SK-N-MC (cell line): ENCODE measurements at regions not wholly inside any gene's neighbourhood (a gene's known extent, or its start where the extent isn't known, plus 50 kb on each side); places are given as distances from the start of the nearest gene placed in this dataset.

ENCODE experiments used
- DNase-seq: peaks from one replicate; pipeline ENCODE4 v3.0.0-alpha.2; 2011; ENCODE audit warnings: low read depth, low spot score
- H3K27ac ChIP-seq: fragments of 200-600 bp; sonication (generic); 2 replicates; pipeline ENCODE4 v1.5.1; 2016; ENCODE audit warnings: mixed run types
- H3K36me3 ChIP-seq: fragments of 200-600 bp; sonication (generic); 2 replicates; pipeline ENCODE4 v1.6.1; 2017; ENCODE audit warnings: antibody characterized with exemption, low read length, mixed read lengths; ENCODE audit not compliant: insufficient read depth
- H3K4me3 ChIP-seq: fragments of 200-600 bp; sonication (generic); 2 replicates; pipeline ENCODE4 v1.5.1; 2016
- H3K9ac ChIP-seq: fragments of 200-600 bp; sonication (generic); 2 replicates; pipeline ENCODE4 v1.8.0; 2017; ENCODE audit warnings: mixed run types, mixed read lengths; ENCODE audit not compliant: insufficient read length
- H3K9me3 ChIP-seq: fragments of 200-600 bp; sonication (generic); 2 replicates; pipeline ENCODE4 v1.6.1; 2017; ENCODE audit warnings: low read depth, mild to moderate bottlenecking, antibody characterized with exemption, low read length, moderate library complexity, mixed read lengths
- EZH2 ChIP-seq: fragments of 200-600 bp; sonication (generic); IDR thresholded peaks from one replicate; pipeline ENCODE4 v1.6.1; 2017; ENCODE audit warnings: antibody characterized with exemption
- FOXP2 ChIP-seq: optimal IDR thresholded peaks from 2 replicates; pipeline ENCODE3; 2011; ENCODE audit warnings: mild to moderate bottlenecking, moderate library complexity; ENCODE audit not compliant: insufficient read depth; ENCODE audit errors: extremely low read length, control extremely low read depth
- POLR2AphosphoS5 ChIP-seq: IDR thresholded peaks from 2 replicates; pipeline ENCODE4 v1.6.1; 2012; ENCODE audit warnings: mild to moderate bottlenecking, low read depth, low read length, borderline replicate concordance

DNA sequence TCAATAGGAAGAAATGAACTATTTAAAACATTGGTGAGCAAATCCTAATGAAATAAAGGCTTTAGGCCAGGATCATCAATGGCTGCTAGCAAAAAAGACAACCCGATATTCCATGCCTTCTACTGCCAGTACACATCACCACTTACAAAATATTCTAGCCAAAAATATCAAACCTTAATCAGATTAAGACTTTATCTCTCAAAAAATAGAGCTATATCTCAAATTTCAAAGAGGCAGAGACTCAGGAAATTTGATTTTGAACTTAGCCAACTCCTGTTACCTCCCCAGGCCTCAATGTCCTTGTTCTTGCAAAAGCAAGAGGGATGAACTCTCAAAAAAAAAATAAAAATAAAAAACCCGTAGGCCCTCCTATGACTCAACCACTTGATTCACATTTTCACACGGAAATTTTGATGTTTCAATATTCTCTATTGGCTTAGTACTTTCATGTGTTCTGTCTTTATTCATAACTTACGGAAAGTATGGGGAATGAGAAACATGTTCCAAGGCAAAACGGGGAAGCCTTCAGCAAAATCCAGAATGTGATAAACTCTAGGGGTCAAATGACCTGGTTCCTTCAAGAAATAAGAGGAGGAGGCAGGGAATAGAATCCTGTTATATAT lies 273.3 kb upstream of the ZPLD1 start:
- H3K27ac ChIP-seq: no peak overlapping the region

DNA sequence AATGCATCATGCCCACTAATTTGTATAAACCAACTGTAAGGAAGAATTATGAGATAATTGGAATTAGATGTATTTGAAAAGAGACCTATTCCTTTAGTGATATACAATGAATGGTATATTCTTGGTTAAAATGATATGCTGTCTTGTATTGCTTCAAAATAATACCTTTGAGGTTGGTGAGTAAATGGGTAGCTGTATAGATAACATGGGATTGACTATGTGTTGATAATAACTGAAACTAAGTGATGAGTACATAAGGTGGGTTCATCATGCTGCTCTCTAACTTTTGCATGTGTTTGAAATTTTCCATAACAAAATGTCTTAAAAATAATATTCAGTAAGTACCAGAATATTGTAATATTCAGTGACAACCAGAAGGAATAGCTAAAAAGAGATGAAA lies 272.6 kb upstream of the ZPLD1 start:
- no peak for DNase-seq
- no peak for TF ChIP-seq EZH2
- Histone ChIP-seq H3K9me3 (no peaks in the 10 kb centered on the region), H3K4me3 (no peak overlapping the region), H3K27ac (no peak overlapping the region), H3K36me3 (no peaks in the 10 kb centered on the region), H3K9ac (no peak overlapping the region)

More for the DNA sequence above, 273.3 kb upstream of the ZPLD1 start:
- Histone ChIP-seq H3K9ac (no peak overlapping the region), H3K9me3 (no peaks in the 10 kb centered on the region), H3K4me3 (no peak overlapping the region), H3K36me3 (no peaks in the 10 kb centered on the region)
- DNase-seq: no peak
- TF ChIP-seq FOXP2 (no peak), EZH2 (no peak), POLR2AphosphoS5 (no peak)

DNA sequence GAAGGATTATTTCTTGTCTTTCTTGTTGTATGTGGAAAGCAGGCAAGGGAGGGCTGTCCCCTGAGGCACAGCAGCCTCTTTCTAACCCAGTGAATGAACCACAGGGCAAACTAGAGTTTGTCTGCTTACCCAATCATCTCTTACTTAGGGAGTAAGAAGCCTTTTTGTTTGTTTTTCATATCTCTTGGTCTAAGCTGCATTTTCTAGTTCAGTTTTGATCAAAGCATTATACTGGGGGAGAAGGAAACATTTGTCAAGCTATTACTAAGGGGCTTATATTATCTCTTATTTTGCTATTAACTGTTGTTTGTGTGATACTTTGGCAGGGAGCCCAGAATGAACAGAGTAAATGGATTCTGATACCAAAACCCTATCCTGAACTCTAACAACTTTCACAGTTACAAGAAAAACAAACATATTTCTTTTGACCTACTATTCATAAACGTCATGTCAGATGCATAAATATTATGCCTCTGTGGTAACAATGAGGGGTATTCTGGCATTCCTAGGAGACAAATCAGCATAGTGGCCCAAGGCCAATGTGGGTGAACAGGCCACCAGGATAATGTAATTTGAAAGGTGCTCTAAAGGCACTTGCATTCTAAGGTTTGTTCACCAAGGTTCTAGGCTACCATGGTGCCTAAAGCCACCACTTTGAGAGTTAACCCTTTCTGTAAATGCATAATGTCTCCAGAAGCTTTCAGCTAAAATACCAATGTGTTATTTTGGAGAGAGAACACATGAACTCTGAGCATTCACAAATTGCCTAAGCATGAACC lies 271.6 kb upstream of the ZPLD1 start:
- H3K36me3 ChIP-seq: no peaks in the 10 kb centered on the region
- H3K9ac ChIP-seq: no peak overlapping the region
- DNase-seq: peak; percentile 50
- no peaks in the 10 kb centered on the region for H3K9me3 ChIP-seq
- TF ChIP-seq FOXP2 (no peak), EZH2 (no peak), POLR2AphosphoS5 (no peak)
- peak overlapping the region; percentile 50; the same call in 1 of the 2 replicates for H3K27ac ChIP-seq
- peak overlapping the region; percentile 18 for H3K4me3 ChIP-seq

- Histone ChIP-seq H3K9me3 (no peaks in the 10 kb centered on the region), H3K36me3 (no peaks in the 10 kb centered on the region), H3K9ac (no peak overlapping the region), H3K4me3 (no peak overlapping the region), H3K27ac (no peak overlapping the region; the same call in 1 of the 2 replicates)
- DNase-seq: no peak
- TF ChIP-seq FOXP2 (no peak), POLR2AphosphoS5 (no peak), EZH2 (no peak)
Measured at GRCh38 chr3:102163818-102164154, 271.0 kb upstream of the ZPLD1 start.

DNA sequence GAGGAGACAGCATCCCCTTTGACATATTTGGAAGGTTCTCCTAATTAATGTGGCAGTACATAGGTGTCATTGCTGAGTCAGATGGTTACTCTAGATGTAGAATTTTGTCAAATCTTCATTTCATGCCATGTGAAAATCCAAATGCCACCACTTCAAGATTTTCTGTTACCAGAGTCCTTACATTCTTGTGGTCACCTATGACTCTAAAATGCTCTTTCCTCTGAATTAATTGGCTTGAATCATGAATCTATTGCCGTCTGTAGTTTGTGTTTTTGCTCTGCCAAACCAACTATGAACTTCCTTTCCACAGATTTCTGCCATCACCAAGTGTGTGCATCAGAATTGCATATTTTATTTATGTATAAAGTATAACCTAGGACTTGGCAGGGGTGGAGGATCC lies 269.4 kb upstream of the ZPLD1 start:
- Histone ChIP-seq H3K27ac (no peak overlapping the region), H3K9ac (no peak overlapping the region), H3K9me3 (no peaks in the 10 kb centered on the region), H3K4me3 (no peak overlapping the region), H3K36me3 (no peaks in the 10 kb centered on the region)
- DNase-seq: no peak
- TF ChIP-seq FOXP2 (no peak), POLR2AphosphoS5 (no peak), EZH2 (no peak)

DNA sequence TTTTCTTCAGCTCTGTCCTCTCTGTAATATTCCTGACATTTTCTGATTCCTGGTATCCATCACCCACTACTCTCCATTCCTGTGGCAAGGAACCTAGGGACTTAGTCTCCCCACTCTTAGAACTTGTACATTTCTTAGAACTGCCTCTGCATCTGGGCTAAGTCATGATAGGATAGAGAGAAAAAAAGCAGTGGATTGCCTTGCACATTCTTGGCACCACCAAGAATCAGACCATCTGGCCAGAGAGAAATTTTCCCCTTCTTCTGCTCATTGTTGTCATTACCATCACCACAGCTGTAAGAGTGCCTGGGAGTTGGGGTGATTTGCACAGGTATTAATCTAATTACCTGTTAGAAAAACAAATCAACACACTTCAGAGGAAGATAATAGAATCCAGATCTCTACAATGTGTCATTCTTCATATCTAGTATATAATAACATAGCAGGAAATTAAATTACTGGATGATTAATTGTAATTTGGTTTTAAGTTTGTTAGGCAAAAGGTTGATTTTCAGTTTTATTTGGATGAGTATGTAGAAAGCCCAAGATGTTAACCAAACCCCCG lies 264.8 kb upstream of the ZPLD1 start:
- Histone ChIP-seq H3K9ac (no peak overlapping the region), H3K9me3 (no peaks in the 10 kb centered on the region), H3K36me3 (no peaks in the 10 kb centered on the region), H3K4me3 (no peak overlapping the region), H3K27ac (no peak overlapping the region)
- TF ChIP-seq EZH2 (no peak), POLR2AphosphoS5 (no peak), FOXP2 (no peak)
- DNase-seq: no peak

GRCh38 chr3:102170545-102170944 lies 264.3 kb upstream of the ZPLD1 start:
- Histone ChIP-seq H3K9me3 (no peaks in the 10 kb centered on the region), H3K4me3 (no peak overlapping the region), H3K36me3 (no peaks in the 10 kb centered on the region), H3K27ac (no peak overlapping the region), H3K9ac (no peak overlapping the region)
- TF ChIP-seq FOXP2: no peak
- no peak for TF ChIP-seq POLR2AphosphoS5
- no peak for TF ChIP-seq EZH2
- no peak for DNase-seq

GRCh38 chr3:102174312-102174712 lies 260.5 kb upstream of the ZPLD1 start:
- TF ChIP-seq FOXP2: no peak
- no peak for TF ChIP-seq EZH2
- Histone ChIP-seq H3K36me3 (no peaks in the 10 kb centered on the region), H3K9ac (no peak overlapping the region), H3K9me3 (no peaks in the 10 kb centered on the region), H3K4me3 (no peak overlapping the region), H3K27ac (no peak overlapping the region)
- DNase-seq: no peak

DNA sequence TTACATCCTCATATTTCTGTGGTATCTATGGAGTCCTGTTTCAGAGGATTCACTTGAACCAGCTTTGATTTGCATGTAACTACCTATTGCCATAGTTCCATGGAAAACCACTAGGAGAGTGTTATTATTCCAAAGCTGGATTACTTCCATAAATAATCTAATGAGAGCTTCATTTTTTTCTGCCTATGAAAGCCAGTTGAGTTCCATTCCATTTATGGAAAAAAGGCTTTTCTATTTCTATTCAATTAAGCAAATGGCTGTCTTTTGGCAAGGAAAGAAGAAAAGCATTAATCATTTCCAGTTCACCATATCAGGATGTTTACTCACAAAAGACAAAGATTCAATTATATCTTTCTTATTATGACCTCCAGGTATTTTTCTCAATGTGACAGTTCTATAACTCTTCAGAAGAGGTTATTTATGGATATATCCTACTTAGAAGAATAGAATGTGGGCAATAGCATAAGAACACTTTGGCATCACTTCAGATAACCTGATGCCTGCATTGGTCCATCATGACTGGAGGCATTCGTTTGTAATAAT lies 259.9 kb upstream of the ZPLD1 start:
- no peak for DNase-seq

More for the DNA sequence above, 259.9 kb upstream of the ZPLD1 start:
- H3K36me3 ChIP-seq: no peaks in the 10 kb centered on the region
- H3K4me3 ChIP-seq: no peak overlapping the region
- H3K9ac ChIP-seq: no peak overlapping the region
- TF ChIP-seq FOXP2 (no peak), POLR2AphosphoS5 (no peak), EZH2 (no peak)
- no peak overlapping the region for H3K27ac ChIP-seq
- no peaks in the 10 kb centered on the region for H3K9me3 ChIP-seq
